ENCODE measurements at regions not wholly inside any gene's neighbourhood (a gene's known extent, or its start where the extent isn't known, plus 50 kb on each side); places are given as distances from the start of the nearest gene placed in this dataset.

DNA sequence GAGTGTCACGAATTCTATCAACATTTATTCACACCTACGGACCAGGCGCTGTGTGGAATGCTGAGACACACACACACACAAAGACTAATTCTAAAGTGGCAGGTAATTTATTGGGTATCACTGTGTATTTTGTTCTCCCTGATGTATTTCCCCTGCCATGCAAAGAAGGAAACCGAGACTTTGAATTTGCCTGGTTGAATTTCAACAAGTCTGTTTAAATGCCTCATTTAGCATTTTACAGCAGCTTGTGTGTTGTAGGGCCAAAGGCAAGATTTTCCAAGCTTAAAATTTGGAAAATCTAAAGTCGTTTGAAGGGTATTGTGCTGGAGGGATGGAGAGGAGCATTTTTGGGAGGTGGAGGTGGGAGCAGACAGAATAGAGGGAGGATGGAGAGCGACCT is 274.4 kb upstream of the ZFP64 start:
- TF ChIP-seq, protein P1, sequence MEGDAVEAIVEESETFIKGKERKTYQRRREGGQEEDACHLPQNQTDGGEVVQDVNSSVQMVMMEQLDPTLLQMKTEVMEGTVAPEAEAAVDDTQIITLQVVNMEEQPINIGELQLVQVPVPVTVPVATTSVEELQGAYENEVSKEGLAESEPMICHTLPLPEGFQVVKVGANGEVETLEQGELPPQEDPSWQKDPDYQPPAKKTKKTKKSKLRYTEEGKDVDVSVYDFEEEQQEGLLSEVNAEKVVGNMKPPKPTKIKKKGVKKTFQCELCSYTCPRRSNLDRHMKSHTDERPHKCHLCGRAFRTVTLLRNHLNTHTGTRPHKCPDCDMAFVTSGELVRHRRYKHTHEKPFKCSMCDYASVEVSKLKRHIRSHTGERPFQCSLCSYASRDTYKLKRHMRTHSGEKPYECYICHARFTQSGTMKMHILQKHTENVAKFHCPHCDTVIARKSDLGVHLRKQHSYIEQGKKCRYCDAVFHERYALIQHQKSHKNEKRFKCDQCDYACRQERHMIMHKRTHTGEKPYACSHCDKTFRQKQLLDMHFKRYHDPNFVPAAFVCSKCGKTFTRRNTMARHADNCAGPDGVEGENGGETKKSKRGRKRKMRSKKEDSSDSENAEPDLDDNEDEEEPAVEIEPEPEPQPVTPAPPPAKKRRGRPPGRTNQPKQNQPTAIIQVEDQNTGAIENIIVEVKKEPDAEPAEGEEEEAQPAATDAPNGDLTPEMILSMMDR (IDR thresholded peaks at IDR 0.05), result no peak
- TF ChIP-seq EP300 (IDR thresholded peaks at IDR 0.05) (no peak), POLR2A (IDR thresholded peaks at IDR 0.05) (no peak)

All from gastroesophageal sphincter (tissue), 3 donors.